Lower leg skin (tissue), 3 donors: ENCODE measurements at regions not wholly inside any gene's neighbourhood (a gene's known extent, or its start where the extent isn't known, plus 50 kb on each side); places are given as distances from the start of the nearest gene placed in this dataset.

Experiments used
- POLR2A ChIP-seq, 2 donors: fragments of 450-650 bp; IDR thresholded peaks; one replicate each; pipeline ENCODE4 v1.6.1; 2016 to 2017; ENCODE audit warnings: antibody characterized with exemption in 2 of 2, mild to moderate bottlenecking in 1 of 2, moderate library complexity in 1 of 2
- TF ChIP-seq, protein P1 (sequence below), 3 donors: fragments of 450-650 bp; IDR thresholded peaks; one replicate each; pipeline ENCODE4 v1.5.1; 2016; ENCODE audit warnings: antibody characterized with exemption in 3 of 3, mild to moderate bottlenecking in 3 of 3, moderate library complexity in 2 of 3

DNA sequence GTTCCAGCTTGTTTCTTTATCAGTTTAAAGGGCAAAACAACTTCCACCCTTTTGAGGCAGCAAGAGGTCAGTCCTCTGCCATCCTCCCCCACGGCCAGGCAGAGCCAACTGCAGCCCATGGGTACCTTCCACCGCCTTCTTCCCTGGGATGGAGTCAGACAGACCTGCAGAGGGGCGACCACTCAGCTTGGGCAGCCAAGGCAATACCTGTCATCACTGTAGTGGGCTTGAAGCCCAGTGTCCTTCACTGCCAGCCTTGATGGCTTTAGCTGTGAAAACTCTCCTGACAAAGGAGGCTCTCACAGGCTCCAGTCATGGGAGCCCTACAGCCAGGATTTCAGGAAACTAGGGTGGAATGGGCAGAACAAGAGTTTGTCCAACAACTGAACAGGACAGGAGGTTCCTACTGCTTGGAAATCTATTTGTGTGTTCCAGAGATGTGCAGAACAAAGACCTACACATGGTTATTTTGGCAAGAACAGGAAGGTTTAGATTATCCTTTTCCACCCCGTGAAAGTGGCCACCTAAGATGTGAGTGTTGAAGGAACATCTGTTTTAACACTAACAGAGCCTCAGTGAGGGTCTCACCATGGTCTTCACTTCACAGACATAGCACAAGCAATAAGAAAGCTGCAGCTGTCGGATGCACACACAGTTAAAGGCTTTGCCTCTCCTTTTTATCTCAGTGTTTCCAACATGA, 93.9 kb upstream of the RMDN2 start:
- TF ChIP-seq, protein P1, sequence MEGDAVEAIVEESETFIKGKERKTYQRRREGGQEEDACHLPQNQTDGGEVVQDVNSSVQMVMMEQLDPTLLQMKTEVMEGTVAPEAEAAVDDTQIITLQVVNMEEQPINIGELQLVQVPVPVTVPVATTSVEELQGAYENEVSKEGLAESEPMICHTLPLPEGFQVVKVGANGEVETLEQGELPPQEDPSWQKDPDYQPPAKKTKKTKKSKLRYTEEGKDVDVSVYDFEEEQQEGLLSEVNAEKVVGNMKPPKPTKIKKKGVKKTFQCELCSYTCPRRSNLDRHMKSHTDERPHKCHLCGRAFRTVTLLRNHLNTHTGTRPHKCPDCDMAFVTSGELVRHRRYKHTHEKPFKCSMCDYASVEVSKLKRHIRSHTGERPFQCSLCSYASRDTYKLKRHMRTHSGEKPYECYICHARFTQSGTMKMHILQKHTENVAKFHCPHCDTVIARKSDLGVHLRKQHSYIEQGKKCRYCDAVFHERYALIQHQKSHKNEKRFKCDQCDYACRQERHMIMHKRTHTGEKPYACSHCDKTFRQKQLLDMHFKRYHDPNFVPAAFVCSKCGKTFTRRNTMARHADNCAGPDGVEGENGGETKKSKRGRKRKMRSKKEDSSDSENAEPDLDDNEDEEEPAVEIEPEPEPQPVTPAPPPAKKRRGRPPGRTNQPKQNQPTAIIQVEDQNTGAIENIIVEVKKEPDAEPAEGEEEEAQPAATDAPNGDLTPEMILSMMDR (IDR thresholded peaks at IDR 0.05), result no peak
- TF ChIP-seq POLR2A (IDR thresholded peaks at IDR 0.05), result no peak
